GM18907 (cell line): ENCODE measurements at regions not wholly inside any gene's neighbourhood (a gene's known extent, or its start where the extent isn't known, plus 50 kb on each side); places are given as distances from the start of the nearest gene placed in this dataset.
"Not testable (repeated sequence)": the region's sequence is repeated elsewhere in the genome, so short reads cannot be mapped to it uniquely, and the experiment has no call there.

Experiments
- ATAC-seq: cut with Tn5 transposase; IDR thresholded peaks from one replicate; pipeline ENCODE4 v1.9.1; 2021; ENCODE audit warnings: mild to moderate bottlenecking, moderate library complexity; ENCODE audit not compliant: unreplicated experiment

DNA sequence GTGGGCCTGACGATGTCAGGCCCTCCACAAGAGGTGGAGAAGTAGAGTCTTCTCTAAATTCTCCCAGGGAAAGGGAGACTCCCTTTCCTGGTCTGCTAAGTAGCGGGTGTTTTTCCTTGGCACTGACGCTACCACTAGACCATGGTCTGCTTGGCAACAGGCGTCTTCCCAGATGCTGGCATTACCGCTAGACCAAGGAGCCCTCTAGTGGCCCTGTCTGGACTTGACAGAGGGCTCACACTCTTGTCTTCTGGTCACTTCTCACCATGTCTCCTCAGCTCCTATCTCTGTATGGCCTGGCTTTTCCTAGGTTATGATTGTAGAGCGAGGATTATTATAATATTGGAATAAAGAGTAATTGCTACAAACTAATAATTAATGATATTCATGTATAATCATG lies 51.1 kb upstream of the RASSF6 start:
- not testable (repeated sequence) for ATAC-seq

DNA sequence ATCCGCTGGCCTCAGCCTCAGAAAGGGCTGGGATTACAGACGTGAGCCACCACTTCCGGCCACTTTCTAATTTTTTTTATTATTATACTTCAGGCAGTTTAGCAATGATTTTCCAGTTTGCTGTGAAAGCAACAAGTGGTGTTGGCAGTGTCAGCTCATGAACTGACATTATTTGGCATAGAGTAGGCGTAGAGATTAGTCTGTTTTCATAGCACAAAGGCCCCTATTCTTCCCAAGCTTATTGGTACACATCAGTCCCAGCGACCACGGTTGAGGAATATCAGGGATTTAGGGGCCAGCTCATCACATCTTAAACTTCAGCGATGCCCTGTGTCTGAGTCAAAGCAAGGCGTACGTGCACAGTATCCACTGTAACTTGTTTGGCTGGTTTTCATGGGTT lies 53.0 kb upstream of the RASSF6 start:
- no peak for ATAC-seq

DNA sequence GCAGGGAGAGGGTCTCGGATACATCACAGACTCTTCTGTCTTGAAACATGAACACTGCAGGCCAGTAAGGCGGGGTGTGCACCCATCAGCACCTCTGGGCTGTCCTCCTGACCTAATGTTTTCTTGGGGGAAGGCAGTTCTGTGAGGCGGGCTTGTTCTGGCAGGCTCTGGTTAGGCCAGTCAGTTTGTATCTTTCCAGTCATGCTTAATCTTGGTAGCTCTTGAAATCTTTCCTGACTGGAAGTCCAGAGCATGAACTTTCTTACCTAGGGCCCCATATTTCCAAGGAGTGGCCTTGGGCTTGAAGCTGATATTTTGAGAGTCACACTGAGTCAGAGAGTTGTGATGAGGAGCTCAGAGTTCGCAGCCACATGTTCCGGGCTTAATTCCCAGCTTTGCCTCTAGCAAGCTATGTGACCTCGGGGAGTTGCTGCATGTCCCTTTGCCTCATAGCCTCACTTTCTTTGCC lies 54.2 kb upstream of the RASSF6 start:
- no peak for ATAC-seq

DNA sequence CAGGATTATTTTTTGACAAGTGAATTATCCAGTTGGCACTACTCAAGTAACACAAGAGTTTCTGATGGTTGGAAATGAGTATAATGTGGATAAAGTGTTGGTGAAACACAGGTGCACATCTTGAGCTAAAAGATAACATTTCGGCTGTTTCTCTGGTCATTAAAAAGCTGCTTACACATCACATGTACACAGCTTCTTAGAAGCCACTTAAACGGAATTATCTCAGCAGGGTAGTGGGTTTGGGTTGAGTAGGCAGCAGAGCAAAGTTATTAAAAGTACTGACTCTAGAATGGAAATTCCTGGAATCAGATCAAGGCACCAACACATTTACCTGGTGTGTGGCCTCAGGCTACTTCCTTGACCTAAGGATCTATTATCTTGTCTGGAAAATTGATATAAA lies 55.4 kb upstream of the RASSF6 start:
- no peak for ATAC-seq

DNA sequence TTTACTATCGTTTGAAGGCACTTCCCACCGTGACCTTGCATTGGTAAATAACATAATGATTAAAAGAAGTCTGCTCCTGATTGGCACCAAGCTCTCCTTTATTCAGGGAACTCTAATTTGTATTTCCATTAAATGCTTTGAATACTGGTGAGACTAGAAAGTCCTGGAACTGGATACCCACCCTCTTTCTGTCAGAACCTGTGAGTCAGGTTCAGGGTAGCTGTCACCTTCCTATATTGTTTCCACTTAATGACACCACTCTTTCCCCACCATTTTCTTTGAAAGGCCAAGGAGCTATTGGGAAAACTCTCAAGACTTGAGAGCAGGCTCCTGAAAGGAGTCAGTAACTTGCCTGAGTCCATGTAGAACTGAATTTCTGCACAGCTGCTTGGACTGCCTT lies 55.9 kb upstream of the RASSF6 start:
- ATAC-seq: no peak

DNA sequence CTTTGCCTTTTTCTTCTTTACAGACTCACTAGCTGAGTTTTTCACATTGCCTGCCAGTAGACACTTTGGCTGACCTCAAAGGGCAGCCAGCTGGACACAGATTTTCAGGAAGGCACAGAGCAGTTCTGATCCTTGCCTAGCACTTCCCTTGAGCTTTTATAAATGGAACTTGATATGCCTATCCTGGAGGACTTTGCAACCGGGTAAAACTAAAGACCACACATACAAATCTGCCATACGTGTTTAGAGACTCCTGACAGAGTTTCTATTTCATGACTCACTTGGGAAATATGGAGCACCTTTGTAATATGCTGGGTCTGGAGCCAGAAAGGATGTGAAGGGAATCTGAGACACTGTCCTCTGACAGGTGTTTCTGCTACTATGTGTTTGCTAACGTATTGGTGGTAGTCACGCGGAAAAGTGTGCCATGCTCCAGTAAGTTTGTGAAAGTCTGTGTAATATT lies 56.7 kb upstream of the RASSF6 start:
- ATAC-seq: peak; percentile 94

DNA sequence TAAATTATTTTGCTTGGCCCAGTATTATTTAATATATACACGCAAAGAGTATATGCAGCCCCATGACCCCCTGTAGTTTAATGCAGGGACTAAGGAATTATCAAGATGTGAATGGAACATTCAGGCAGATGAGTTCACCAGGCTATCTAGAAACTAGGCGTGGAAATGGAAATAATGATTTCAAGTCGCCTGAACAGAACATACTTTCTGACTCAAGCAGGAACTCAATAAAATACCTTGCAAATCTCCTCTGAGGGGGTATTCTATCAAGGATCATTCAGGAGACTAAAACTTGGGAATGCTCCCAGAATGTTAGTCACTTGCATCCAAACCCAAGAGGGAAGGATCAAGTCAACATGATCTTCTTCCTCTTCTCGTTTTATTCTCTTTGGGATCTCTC lies 59.6 kb upstream of the RASSF6 start:
- no peak for ATAC-seq

DNA sequence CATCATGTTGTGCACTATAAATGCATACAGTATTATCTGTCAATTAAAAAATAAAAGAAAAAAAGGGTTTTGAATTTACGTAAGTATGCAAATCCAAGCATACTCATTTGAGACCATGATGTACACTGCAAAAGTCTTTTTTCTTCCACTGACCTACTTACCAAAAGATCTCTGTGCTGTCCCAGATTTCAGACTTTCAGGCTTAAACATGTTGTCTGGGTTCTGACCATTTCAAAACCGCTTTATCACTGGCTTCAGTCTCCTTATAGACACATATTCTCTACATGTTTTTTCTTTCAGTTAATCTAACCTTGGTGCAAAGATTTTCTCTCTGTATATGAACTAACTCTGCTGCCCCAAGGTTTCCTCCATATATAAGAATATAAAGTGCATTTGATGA lies 58.6 kb upstream of the CXCL8 start:
- ATAC-seq: no peak

DNA sequence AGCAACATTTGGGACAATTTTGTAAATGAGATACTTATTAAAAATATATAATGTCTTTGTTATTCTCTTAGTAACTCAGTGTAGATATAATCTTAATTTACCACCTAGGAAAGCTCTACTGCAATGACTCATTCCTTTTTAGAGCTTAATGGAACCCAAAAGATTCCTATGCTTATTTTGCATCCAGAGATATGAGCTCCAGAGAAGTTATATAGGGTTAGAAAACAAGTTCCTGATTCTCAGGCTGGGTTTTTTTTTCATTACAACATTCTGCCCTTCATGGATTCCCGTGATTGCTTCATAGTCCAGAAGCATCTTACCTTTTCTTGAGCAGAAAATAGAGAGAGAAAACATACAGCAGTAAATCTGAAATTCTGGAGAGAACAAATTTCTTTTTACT lies 57.9 kb upstream of the CXCL8 start:
- no peak for ATAC-seq

DNA sequence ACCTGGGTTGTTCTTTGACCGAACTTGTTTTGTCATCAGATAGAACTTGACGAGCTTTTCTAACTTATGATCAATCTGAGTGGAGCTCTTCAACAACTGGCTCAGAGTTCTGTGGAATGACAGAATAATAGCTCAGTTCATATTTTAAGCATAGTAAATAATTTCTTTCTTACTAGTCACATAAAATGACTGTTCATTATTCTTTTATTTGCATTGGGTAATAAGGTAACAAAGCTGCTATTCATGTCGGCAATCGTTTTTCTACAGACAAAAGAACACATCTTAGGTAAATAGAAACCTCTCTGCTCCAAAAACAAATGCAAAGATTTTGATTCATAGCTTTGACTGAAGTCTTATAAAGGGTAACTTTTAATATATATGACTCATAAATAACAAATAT lies 57.3 kb upstream of the CXCL8 start:
- no peak for ATAC-seq

DNA sequence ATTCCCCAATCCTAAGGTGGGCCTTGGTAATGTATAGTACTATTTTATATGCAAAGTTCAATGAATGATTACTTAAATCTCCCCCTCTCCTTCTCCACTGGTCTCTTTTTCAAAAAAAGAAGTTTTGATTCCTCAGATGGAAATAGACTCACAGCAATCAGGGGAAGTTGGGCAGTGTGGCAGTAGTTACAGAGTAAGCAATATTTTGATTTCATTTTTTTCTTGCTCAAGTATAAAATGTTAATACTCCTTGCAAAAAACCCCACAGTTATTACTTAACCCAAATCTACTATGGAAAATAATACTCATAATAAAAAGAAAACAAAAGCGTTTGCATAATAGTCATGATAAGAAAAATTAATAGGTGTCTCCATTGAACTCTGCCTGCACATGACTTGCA lies 56.9 kb upstream of the CXCL8 start:
- no peak for ATAC-seq

DNA sequence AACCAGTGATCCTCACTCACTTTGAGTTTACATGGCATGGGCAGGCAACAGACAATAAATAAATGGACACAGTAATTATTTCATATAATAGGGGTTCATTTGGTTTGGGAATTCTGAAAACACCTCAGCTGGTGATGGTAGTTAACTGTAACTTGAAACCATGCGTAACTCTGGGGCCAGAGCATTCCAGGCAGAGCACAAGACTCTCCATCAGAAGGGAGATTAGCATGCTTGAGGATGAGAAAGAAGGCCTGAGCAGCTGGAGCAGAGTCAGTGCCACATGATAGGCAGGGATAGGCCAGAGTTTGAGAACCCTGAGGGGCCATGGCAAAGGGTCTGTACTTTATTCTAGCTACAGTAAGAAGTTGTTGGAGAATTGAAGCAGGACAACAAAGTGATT lies 56.3 kb upstream of the CXCL8 start:
- ATAC-seq: no peak

DNA sequence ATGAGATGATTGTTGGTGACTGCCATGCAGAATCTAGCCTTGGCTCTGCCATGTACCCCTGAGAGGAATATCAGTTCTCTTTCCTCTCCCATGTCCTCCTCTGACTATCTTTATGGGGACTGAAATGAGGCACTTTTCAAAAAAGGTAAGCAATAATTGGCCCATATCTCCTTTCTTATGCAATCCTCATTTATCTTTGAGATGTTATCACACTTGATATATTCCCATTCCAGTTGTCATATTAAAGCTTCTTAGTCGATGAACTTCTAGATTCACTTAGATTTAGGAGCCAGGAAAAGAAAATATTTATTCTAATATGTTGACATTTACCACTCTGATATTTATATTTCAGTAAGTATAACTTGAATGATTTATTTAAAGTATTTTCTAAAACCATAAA lies 55.3 kb upstream of the CXCL8 start:
- no peak for ATAC-seq

DNA sequence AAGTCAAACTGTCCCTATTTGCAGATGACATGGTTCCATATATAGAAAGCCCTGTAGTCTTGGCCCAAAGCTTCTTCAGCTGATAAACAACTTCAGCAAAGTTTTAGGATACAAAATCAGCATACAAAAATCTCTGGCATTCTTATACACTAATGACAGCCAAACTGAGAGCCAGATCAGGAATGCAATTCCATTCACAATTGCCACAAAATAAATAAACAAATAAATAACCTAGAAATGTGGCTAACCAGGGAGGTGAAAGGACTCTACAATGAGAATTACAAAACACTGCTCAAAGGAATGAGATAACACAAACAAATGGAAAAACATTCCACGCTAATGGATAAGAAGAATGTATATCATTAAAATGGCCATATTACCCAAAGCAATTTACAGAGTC lies 52.9 kb upstream of the CXCL8 start:
- no peak for ATAC-seq

DNA sequence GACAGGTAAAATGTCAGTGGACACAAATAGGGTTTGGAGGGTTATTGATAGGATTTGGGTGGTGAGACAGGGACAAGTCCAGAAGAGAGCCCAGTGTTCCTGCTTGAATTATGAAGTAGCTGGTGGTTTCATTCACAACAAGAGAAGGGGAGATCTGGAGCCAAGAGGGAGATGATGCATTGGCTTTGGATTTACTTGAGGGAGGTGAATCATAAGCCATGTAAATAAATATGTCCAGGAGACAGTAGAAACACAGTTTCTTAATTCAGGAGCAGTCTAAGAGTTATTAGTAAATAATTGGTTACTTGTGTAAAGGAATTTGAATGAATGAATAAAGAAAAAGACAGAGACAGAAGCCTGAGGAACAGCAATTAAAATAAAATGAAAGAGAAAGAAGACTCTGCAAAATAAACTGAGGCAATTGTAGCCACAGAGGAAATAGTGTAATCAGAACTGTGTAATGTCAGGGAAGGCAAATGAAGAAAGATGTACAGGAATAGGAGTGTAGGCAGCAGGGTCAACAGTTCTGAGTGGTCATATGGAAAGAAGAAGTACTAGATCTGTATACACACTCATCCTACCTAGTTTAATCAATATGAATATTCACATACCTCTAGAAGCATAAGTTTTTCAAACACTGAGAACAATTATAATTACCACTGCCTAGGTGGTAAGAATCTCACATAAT lies 50.2 kb upstream of the CXCL8 start:
- ATAC-seq: no peak
